Right cardiac atrium (tissue), 5 donors: ENCODE measurements at regions not wholly inside any gene's neighbourhood (a gene's known extent, or its start where the extent isn't known, plus 50 kb on each side); places are given as distances from the start of the nearest gene placed in this dataset.
"Not testable (repeated sequence)": the region's sequence is repeated elsewhere in the genome, so short reads cannot be mapped to it uniquely, and the experiment has no call there.

Experiments
- ATAC-seq, 2 donors: fragments of 200-7000 bp; cut with Tn5 transposase; one replicate each; pipeline versions ENCODE4 v1.8.0 to v1.9.1; 2020; ENCODE audit warnings: moderate library complexity in 2 of 2, mild to moderate bottlenecking in 1 of 2
- DNase-seq, 3 donors: peaks; one replicate each; pipeline ENCODE4 v3.0.0-alpha.2; 2020
- H3K27ac ChIP-seq: one replicate; pipeline ENCODE4 v1.5.1; 2013; ENCODE audit warnings: mild to moderate bottlenecking, low read length, control low read depth, moderate library complexity
- H3K27me3 ChIP-seq: one replicate; pipeline ENCODE4 v1.6.1; 2013; ENCODE audit not compliant: control insufficient read depth, insufficient read depth
- H3K4me1 ChIP-seq: one replicate; pipeline ENCODE4 v1.6.1; 2013; ENCODE audit warnings: low read length; ENCODE audit not compliant: control insufficient read depth, insufficient read depth
- H3K4me3 ChIP-seq: one replicate; pipeline ENCODE4 v1.5.1; 2013; ENCODE audit warnings: low read length, control low read depth
- H3K9me3 ChIP-seq: one replicate; pipeline ENCODE4 v1.6.1; 2013; ENCODE audit warnings: low read length; ENCODE audit not compliant: control insufficient read depth
- WGBS: extraction: QIAGEN DNeasy Blood & Tissue Kit; methylation state at CpG from one replicate; pipeline ENCODE4 v1.1.7; 2013; 5-methylcytosine and 5-hydroxymethylcytosine counted together
- intact Hi-C, 4 donors: fragments of 100-400 bp; cut with DNase I; formaldehyde crosslinking; loops; one replicate each; pipeline versions ENCODE4 v1.11.0 to v1.14.0; 2022 to 2023
- donor health status: healthy with polysubstance abuse.
- donor health status: DM: no; HTN: yes; CAD: no.
- donor health status: DM: no; HTN: no; CAD: no.
- donor health status: DM: no; HTN: yes; CAD: no; lungs with severe emphysema.
- donor health status: DM: yes; HTN: yes; CAD: no.

GRCh38 chr5:83802686-83803085 is 82.0 kb upstream of the HAPLN1 start:
- DNase-seq (no peak), ATAC-seq (no peak)
- Histone ChIP-seq H3K27ac (no peak overlapping the region), H3K27me3 (no peaks in the 10 kb centered on the region), H3K4me3 (no peak overlapping the region), H3K4me1 (no peaks in the 10 kb centered on the region), H3K9me3 (no peaks in the 10 kb centered on the region)
- intact Hi-C loops = no loop called here
- WGBS = 76% methylated on average over 2 of the region's 2 CpGs

GRCh38 chr5:83800201-83800600 is 79.5 kb upstream of the HAPLN1 start:
- Histone ChIP-seq H3K9me3 (no peaks in the 10 kb centered on the region), H3K27me3 (no peaks in the 10 kb centered on the region), H3K27ac (no peak overlapping the region), H3K4me1 (no peaks in the 10 kb centered on the region), H3K4me3 (no peak overlapping the region)
- 87% methylated on average over 2 of the region's 2 CpGs for WGBS
- DNase-seq (no peak), ATAC-seq (no peak)
- intact Hi-C loops = no loop called here

GRCh38 chr5:83799020-83799419 is 78.4 kb upstream of the HAPLN1 start:
- H3K27ac ChIP-seq, H3K4me3 ChIP-seq, ATAC-seq, intact Hi-C loops, H3K4me1 ChIP-seq, H3K27me3 ChIP-seq, H3K9me3 ChIP-seq: not testable (repeated sequence)
- peak in 1 of 3 donors; percentile 25 for DNase-seq
- WGBS = 83% methylated on average over 10 of the region's 11 CpGs

GRCh38 chr5:83789371-83789770 is 68.7 kb upstream of the HAPLN1 start:
- H3K27ac ChIP-seq = no peak overlapping the region
- ATAC-seq = no peak
- H3K4me1 ChIP-seq = no peaks in the 10 kb centered on the region
- intact Hi-C loops = no loop called here
- H3K27me3 ChIP-seq = no peaks in the 10 kb centered on the region
- H3K9me3 ChIP-seq = no peaks in the 10 kb centered on the region
- no peak for DNase-seq
- 14% methylated on average over 1 of the region's 1 CpG for WGBS
- no peak overlapping the region for H3K4me3 ChIP-seq

DNA sequence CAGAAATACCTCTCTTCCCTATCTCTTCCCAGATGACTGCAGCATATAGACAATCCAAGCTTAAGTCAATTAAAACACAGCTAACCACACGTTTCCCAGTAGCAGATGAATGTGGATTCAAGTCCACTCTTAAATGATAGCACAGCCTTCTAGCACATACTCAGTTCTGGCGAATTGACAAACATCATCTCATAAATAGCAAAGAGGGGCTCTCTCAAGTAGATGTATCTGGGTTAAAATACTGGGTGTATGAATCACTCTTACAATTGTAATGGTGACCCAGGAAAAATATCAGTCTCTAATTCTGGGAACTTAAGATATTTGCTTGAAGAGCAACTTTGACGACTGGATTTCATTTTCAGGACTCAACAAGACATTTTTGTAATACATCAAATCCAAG is 67.0 kb upstream of the HAPLN1 start:
- intact Hi-C loops = no loop called here
- WGBS = 58% methylated on average over 3 of the region's 3 CpGs
- no peaks in the 10 kb centered on the region for H3K4me1 ChIP-seq
- no peaks in the 10 kb centered on the region for H3K9me3 ChIP-seq
- no peak for ATAC-seq
- no peaks in the 10 kb centered on the region for H3K27me3 ChIP-seq
- DNase-seq = no peak
- H3K27ac ChIP-seq = no peak overlapping the region
- H3K4me3 ChIP-seq = no peak overlapping the region

GRCh38 chr5:83785176-83785668 is 64.6 kb upstream of the HAPLN1 start:
- DNase-seq = no peak
- H3K4me3 ChIP-seq = no peak overlapping the region
- no peaks in the 10 kb centered on the region for H3K4me1 ChIP-seq
- no peaks in the 10 kb centered on the region for H3K27me3 ChIP-seq
- no peaks in the 10 kb centered on the region for H3K9me3 ChIP-seq
- no peak overlapping the region for H3K27ac ChIP-seq
- no peak for ATAC-seq
- intact Hi-C loops = no loop called here
- WGBS = 64% methylated on average over 6 of the region's 6 CpGs

- H3K27ac ChIP-seq = no peak overlapping the region
- ATAC-seq (no peak), DNase-seq (no peak)
- no peaks in the 10 kb centered on the region for H3K4me1 ChIP-seq
- no peaks in the 10 kb centered on the region for H3K9me3 ChIP-seq
- intact Hi-C loops = no loop called here
- WGBS = 79% methylated on average over 3 of the region's 3 CpGs
- no peaks in the 10 kb centered on the region for H3K27me3 ChIP-seq
- H3K4me3 ChIP-seq = no peak overlapping the region
Observed at GRCh38 chr5:83780699-83781350, 60.2 kb upstream of the HAPLN1 start.

DNA sequence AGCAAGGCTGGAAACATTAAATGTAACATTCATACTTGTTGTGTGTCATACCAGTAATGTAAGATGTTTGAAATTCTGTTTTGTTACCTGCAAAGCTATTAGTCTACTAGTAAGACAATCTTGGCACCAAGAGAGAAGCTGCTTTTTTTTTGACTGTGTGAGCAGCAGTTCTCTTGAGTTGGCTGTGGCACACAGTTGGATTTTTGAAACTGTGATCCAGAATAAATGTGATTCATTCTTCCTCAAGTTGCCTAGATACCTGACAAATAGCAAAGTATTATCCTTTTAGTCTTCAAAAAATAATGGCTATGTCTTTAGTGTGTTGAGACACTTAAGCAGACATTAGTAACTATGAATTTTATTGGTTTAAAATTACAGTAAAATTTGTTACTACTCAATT is 57.2 kb upstream of the HAPLN1 start:
- H3K27me3 ChIP-seq = no peaks in the 10 kb centered on the region
- ATAC-seq (no peak), DNase-seq (no peak)
- H3K9me3 ChIP-seq = no peaks in the 10 kb centered on the region
- H3K4me3 ChIP-seq = no peak overlapping the region
- H3K27ac ChIP-seq = no peak overlapping the region
- no peaks in the 10 kb centered on the region for H3K4me1 ChIP-seq
- intact Hi-C loops = no loop called here

- Histone ChIP-seq H3K4me1 (no peaks in the 10 kb centered on the region), H3K27me3 (no peaks in the 10 kb centered on the region), H3K27ac (no peak overlapping the region), H3K9me3 (no peaks in the 10 kb centered on the region), H3K4me3 (no peak overlapping the region)
- peak in 1 of 2 donors; percentile 92 for ATAC-seq
- no peak for DNase-seq
- WGBS = 57% methylated on average over 1 of the region's 1 CpG
- intact Hi-C loops = no loop called here
Observed at GRCh38 chr5:83776437-83777031, 55.9 kb upstream of the HAPLN1 start.
